ENCODE measurements at regions not wholly inside any gene's neighbourhood (a gene's known extent, or its start where the extent isn't known, plus 50 kb on each side); places are given as distances from the start of the nearest gene placed in this dataset.

GRCh38 chr10:36488579-36488978 is 636.8 kb upstream of the ANKRD30A start:
- no peaks in the 10 kb centered on the region for H3K27me3 ChIP-seq
- 88 to 90% methylated on average over 4 of the region's 4 CpGs for WGBS, 2 donors
- no peaks in the 10 kb centered on the region for H3K9me3 ChIP-seq
- H3K27ac ChIP-seq = no peak overlapping the region
- H3K36me3 ChIP-seq = no peaks in the 10 kb centered on the region
- TF ChIP-seq POLR2A (IDR thresholded peaks at IDR 0.05) = no peak
- TF ChIP-seq EP300 (IDR thresholded peaks at IDR 0.05) = no peak
- TF ChIP-seq CTCF (IDR thresholded peaks at IDR 0.05) = no peak
- H3K4me1 ChIP-seq = peaks cover 0 to 45% (median 10%) of the 10 kb centered on the region in 4 donors
- no peak overlapping the region for H3K4me3 ChIP-seq
- DNase-seq (ENCODE audit: low spot score in 2 of 2) = no peak

- Histone ChIP-seq H3K36me3 (no peaks in the 10 kb centered on the region), H3K27me3 (no peaks in the 10 kb centered on the region), H3K27ac (no peak overlapping the region), H3K4me1 (no peaks in the 10 kb centered on the region), H3K9me3 (peaks cover 0 to 7% (median 0%) of the 10 kb centered on the region in 4 donors), H3K4me3 (no peak overlapping the region)
- no peak for TF ChIP-seq CTCF (IDR thresholded peaks at IDR 0.05)
- TF ChIP-seq EP300 (IDR thresholded peaks at IDR 0.05) = no peak
- no peak for TF ChIP-seq POLR2A (IDR thresholded peaks at IDR 0.05)
- no peak for DNase-seq (ENCODE audit: low spot score in 2 of 2)
Observed at GRCh38 chr10:36479073-36479472, 646.3 kb upstream of the ANKRD30A start.

- Histone ChIP-seq H3K36me3 (no peaks in the 10 kb centered on the region), H3K9me3 (no peaks in the 10 kb centered on the region), H3K4me3 (no peak overlapping the region), H3K27ac (no peak overlapping the region), H3K4me1 (no peaks in the 10 kb centered on the region), H3K27me3 (no peaks in the 10 kb centered on the region)
- no peak for DNase-seq (ENCODE audit: low spot score in 2 of 2)
- 89 to 93% methylated on average over 5 of the region's 5 CpGs for WGBS, 2 donors
- TF ChIP-seq EP300 (IDR thresholded peaks at IDR 0.05) (no peak), POLR2A (IDR thresholded peaks at IDR 0.05) (no peak), CTCF (IDR thresholded peaks at IDR 0.05) (no peak)
Observed at GRCh38 chr10:36476399-36476798, 649.0 kb upstream of the ANKRD30A start.

DNA sequence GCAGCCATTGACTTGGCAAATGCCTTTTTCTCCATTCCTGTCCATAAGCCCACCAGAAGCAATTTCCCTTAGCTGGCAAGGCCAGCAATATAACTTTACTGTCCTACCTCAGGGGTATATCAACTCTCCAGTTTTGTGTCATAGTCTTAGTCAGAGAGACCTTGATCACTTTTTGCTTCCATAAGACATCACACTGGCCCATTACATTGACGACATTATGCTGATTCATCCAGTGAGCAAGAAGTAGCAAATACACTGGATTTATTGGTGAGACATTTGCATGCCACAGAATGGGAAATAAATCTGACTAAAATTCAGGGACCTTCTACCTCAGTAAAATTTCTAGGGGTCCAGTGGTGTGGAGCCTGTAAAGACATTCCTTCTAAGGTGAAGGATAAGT is 649.7 kb upstream of the ANKRD30A start:
- no peaks in the 10 kb centered on the region for H3K4me1 ChIP-seq
- no peaks in the 10 kb centered on the region for H3K9me3 ChIP-seq
- TF ChIP-seq POLR2A (IDR thresholded peaks at IDR 0.05) (no peak), CTCF (IDR thresholded peaks at IDR 0.05) (no peak), EP300 (IDR thresholded peaks at IDR 0.05) (no peak)

GRCh38 chr10:36474456-36474855 is 650.9 kb upstream of the ANKRD30A start:
- Histone ChIP-seq H3K27me3 (no peaks in the 10 kb centered on the region), H3K4me1 (no peaks in the 10 kb centered on the region), H3K9me3 (no peaks in the 10 kb centered on the region), H3K36me3 (no peaks in the 10 kb centered on the region), H3K27ac (no peak overlapping the region), H3K4me3 (no peak overlapping the region)
- no peak for DNase-seq (ENCODE audit: low spot score in 2 of 2)
- 94 to 95% methylated on average over 2 of the region's 2 CpGs for WGBS, 2 donors
- no peak for TF ChIP-seq POLR2A (IDR thresholded peaks at IDR 0.05)
- no peak for TF ChIP-seq CTCF (IDR thresholded peaks at IDR 0.05)
- TF ChIP-seq EP300 (IDR thresholded peaks at IDR 0.05) = no peak

More for the DNA sequence above, 649.7 kb upstream of the ANKRD30A start:
- Histone ChIP-seq H3K27ac (no peak overlapping the region), H3K36me3 (no peaks in the 10 kb centered on the region), H3K4me3 (no peak overlapping the region), H3K27me3 (no peaks in the 10 kb centered on the region)
- WGBS, 2 donors = 88 to 100% methylated on average over 1 of the region's 1 CpG
- DNase-seq (ENCODE audit: low spot score in 2 of 2) = no peak
